Stimulated activated CD8-positive, alpha-beta memory T cell treated with anti-CD3 and anti-CD28 coated beads, Interleukin-12 subunit alpha, Interleukin-12 subunit beta, amount 100 ng/mL, for 1 hour (primary cell): ENCODE measurements at regions not wholly inside any gene's neighbourhood (a gene's known extent, or its start where the extent isn't known, plus 50 kb on each side); places are given as distances from the start of the nearest gene placed in this dataset.
"Not testable (repeated sequence)": the region's sequence is repeated elsewhere in the genome, so short reads cannot be mapped to it uniquely, and the experiment has no call there.

ENCODE experiments used
- DNase-seq: peaks from one replicate; pipeline ENCODE4 v3.0.0-alpha.2; 2020; ENCODE audit warnings: low read depth

DNA sequence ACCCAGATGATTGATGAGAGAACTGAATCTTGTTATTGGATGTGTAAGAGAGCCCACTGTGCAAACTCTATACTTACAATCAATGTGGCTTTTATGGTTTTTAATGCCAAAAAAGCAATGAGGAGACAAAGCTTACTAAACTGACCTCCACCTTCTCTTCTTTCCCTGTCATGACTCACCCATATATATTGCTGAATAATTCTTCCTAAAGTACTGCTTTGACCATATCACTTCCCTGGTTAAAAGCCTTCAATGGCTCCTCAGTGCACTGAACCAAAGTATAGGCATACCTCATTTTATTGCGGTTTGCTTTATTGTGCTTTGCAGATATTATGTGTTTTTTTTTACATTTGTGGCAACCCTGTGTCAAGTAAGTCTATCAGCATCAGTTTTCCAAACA lies 138.4 kb upstream of the PELI2 start:
- no peak for DNase-seq

DNA sequence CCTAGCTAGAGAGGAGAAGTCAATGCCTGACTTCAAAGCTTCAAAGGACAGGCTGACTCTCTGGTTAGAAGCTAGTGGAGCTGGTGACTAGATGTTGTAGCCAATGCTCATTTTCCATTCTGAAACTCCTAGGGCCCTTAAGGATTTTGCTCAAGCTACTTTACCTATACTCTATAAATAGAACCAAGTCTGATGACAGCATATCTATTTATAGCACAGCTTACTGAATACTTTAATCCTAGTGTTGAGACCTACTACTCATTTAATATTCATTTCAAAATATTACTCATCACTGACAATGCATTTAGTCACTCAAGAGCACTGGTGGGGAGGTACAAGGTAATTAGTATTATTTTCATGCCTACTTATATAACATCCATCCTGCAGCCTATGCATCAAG lies 137.2 kb upstream of the PELI2 start:
- DNase-seq, result no peak

DNA sequence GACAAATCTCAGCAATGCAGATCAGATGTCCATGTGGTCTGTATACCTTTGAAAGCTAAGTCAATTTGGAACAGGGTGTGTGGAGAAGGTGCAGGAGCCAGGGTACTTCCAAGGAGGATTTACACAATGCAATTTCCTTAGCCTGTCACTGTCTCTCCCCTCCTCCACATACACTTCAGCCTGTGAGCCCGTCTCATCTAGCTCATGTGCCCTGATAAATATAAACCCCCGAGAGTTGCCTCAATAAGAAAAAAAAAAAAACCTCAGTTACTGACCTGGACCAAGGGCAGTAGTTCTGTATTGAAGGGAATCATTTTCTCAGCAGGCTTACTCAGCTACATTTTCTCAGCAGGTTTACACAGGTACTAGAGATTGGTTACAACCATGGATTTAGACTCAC lies 132.1 kb upstream of the PELI2 start:
- DNase-seq, result no peak

DNA sequence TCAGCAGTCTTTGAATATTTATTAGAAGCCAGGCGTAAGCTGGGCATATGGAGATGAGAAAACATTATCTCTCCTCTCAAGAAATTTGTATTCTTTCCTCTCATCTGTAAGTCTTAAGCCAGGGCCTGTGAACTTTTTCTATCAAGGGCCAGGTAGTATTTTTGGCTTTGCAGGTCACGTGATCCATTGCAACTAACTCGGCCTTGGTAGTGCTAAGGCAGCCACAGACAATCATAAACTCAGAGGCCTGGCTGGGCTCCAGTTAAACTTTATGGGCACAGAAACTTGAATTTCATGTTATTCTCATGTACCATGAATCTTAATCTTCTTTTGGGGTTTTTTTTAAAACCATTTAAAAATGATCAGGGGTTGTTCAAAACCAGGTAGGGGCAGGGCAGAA lies 117.4 kb upstream of the PELI2 start:
- no peak for DNase-seq

DNA sequence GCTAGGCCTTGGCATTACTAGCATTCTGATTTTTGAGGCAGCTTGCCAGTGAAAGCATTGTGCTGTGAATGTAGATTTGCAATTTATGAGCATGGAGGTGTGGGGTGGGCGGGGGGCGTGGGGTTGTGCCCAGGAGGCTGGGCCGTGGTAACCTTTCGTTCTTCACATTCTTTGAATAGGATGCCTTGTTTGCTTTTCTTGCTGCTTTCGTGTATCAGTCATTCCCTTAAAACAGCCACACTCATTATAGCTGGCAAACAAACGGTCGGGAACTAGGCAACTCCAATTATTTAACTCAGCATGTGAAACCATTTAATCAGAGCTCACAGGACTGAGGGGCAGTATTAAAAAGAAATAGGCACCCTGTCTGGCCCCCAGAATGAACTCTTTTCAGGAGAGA lies 115.9 kb upstream of the PELI2 start:
- no peak for DNase-seq

DNA sequence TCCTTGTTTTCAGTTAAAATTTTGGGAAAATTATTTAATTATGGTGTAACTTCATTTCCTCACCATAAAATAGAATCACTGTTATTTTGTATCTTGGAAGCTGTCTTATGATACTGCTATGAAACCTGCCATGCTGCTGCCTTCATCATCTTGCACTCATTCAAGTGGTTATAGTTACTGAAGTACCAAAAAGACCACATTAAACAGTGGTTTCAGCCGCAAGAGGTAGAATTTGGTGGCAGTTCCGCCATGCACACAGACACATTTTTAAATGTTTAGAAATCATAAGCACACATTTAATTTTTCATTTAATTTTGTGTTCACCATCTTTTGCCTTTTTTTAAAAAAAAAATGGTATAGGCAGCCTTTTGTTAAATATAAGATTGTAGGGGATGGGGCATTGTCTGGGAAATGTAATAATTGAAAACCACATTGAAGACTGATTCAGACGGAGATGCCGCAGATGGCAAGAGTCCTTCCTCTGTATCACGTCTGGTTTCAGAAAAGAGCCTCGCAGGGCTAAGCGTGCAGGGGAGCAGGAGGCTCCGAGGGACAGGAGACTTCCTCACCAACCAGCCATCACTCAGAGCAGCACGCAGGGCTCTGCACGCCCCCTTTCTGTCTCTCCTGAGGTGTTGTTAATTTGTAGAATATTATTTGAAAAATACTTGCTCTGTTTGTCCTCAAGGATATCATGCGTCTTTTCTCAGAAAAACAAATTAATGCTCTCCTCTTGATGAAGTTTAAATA lies 115.2 kb upstream of the PELI2 start:
- DNase-seq, result peak; percentile 6

DNA sequence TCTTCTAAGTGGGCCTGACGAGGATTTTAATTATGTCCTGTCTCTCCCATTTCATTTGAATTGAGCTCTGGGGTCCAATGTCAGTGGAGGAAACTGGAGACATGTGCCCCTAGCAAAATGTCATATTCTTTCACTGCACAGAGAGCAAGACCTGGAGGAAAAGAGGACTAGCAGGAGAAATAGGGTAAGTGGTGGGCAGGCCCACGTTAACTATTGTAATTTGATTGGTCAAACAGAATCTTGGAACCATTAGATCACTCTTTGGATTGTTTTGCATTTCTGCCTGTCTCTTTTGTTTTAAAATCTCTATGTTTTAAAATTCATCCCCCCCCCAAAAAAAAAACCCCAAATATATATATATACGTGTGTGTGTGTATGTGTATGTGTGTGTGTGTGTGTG lies 113.9 kb upstream of the PELI2 start:
- DNase-seq, result no peak

DNA sequence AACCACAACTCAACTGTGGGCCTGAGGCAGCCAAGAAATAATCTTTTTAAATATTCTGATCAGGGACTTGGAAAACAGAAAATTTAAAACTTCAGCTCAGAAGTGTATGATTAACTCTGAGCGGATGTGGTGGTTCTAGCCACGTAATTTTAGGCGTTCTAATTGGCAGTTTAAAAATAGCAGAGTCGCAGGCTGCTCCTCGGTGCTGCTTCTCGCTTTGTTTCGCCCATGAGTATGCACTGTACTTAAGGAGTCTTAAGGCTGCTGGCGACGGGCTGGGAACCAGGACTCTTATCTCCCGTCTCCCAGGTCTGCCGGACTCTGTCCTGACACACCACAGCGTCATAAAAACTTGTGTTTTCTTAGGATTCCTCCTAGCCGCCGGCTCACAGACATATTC lies 113.4 kb upstream of the PELI2 start:
- DNase-seq, result no peak

DNA sequence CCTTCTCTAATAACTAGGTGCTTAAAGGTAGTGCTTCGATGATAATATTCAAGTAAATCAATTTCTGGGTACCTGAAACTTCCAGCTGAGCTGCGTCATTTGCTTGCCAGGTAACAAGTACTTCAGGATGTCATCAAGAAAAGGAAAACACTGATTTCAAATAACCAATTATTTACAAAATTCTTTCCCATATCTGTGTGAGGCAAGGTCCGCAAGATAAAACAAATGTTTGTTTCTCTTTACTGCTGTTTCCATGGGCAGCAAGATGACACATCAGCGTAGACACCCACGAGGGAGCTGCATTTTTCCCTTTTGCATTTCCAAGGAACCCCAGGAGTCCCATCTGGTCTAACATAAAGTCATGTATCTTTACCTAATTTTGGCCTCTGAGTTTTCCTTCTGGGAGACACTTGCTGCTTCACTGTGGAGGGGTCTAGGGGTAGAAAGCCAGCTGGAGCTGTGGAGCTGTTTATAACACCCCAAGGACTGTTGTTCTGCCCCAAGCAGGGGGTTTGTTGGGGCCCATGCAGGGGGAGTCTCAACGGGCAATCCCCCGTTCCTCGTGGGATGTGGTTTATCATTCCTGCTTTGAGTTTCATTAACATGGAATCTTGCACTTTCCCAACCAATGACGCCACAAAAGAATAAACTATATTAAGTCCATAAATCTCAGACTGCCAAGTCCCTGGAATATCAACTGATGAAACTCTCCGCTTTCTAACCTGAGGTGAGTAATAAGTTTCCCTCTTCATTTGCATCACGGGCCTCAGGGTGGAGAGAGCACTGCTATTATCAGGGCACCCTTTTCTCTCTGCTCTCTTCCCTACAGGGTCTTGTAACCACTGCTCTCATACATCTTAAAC lies 112.8 kb upstream of the PELI2 start:
- no peak for DNase-seq

DNA sequence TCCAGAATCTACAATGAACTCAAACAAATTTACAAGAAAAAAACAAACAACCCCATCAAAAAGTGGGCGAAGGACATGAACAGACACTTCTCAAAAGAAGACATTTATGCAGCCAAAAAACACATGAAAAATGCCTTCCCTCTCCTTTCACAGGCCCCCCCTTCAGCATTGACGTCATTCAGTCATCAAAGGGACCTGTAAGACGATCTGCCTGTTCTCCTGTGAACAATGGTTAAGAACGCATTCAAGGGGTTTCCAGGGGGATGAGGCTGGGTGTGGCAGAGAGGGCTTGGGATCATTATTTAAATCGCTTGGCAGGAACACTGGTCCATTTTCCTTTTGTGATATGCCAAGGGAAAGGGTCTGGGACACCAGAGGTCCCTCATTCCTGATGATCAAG lies 110.7 kb upstream of the PELI2 start:
- DNase-seq, result not testable (repeated sequence)

DNA sequence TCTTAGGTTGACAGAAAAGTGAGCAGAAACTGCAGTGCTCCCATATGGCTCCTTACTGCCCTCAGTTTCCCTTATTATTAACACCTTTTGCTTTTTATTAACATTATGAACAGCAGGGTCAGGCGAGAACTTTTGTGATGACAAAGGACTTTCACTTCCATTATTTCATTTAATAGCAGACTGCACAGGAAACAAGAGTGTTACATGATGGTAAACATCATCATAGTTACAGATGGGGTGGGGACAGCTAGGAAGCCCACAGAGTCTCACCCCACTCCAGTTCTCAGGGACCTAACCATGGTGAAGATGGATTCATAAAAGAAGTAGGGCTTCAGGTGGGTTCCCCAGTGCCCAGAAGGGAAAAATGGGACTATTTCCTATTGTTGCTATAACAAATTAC lies 110.1 kb upstream of the PELI2 start:
- DNase-seq, result no peak

DNA sequence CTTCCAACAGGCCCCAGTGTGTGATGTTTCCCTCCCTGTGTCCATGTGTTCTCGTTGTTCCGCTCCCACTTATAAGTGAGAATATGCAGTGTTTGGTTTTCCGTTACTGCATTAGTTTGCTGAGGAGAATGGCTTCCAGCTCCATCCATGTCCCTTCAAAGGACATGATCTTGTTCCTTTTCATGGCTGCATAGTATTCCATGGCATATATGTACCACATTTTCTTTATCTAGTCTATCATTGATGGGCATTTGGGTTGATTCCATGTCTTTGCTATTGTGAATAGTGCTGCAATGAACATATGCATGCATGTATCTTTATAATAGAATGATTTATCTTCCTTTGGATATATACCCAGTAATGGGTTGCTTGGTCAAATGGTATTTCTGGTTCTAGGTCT lies 109.5 kb upstream of the PELI2 start:
- not testable (repeated sequence) for DNase-seq

DNA sequence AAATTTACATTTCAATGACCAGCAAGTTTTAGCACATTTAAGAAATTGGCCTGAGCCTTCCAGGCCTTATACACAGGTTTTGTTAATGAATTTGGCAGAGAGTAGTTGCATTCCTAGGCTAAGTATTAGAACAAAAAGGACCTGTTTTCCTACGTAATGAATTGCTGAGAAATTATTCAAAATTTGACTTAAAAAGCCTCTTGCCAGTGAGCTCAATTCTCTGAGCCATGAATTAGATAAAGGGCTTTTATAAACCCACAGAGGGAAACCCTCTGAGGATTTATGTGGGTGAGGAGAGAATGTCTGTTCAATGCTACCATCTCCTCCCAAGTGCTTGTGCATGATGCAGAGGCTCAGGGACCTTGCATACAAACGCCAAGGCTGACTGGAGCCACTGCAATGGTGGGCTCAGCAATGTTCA lies 94.5 kb upstream of the PELI2 start:
- DNase-seq, result no peak

DNA sequence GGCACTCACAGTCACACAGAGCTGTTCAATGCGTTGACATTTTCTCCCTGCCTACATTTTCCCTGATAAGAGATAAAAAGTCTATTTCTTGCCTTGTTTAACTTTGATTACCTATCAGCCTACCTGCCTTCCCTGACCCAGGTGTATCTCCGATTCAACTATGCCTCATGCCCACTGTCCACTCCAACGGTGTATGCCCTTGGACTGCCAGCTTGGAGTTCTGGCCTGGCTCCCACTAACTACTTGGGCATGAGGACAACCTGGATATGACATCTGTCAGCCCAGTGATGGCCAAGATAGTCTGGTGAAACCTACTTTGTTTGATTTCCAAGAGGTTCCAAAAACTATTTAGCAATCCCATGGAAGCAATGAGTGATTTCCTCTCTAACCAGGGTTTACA lies 93.0 kb upstream of the PELI2 start:
- DNase-seq, result no peak

DNA sequence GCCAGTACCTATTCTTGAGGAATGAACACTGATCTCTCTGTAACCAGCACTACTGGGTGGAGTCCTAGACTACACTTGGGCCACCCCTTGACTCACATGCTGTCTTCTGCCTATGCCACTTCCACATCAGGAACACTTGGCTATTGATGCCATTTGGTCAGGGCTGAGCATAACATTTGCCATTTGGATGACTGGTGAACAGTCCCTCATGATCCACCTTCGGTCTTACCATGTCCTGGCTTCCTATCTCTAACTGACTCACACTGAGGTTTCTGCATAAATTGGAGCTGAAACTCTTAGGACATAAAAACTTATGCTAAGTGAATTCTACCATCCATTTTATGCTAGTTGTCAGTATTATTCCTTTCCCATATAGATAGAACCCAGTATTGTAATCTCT lies 91.7 kb upstream of the PELI2 start:
- DNase-seq, result no peak

DNA sequence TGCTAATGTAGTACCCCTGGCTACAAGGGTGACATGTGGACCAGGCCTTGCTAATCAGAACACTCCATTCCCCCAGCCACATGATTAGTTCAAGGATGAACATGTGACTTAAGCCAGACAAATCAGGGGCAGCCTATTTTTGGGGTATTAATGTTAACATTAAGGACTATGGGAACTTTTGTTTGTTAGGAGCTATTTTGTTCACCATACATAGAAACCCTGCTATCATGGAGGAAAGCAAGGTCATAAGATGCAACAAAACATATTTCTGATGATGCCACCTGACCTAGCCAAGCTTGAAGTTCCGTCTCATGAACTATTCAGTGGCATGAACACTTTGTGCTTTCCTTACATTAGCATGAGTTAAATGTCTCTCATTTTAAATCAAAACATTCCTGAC lies 90.8 kb upstream of the PELI2 start:
- DNase-seq, result no peak

DNA sequence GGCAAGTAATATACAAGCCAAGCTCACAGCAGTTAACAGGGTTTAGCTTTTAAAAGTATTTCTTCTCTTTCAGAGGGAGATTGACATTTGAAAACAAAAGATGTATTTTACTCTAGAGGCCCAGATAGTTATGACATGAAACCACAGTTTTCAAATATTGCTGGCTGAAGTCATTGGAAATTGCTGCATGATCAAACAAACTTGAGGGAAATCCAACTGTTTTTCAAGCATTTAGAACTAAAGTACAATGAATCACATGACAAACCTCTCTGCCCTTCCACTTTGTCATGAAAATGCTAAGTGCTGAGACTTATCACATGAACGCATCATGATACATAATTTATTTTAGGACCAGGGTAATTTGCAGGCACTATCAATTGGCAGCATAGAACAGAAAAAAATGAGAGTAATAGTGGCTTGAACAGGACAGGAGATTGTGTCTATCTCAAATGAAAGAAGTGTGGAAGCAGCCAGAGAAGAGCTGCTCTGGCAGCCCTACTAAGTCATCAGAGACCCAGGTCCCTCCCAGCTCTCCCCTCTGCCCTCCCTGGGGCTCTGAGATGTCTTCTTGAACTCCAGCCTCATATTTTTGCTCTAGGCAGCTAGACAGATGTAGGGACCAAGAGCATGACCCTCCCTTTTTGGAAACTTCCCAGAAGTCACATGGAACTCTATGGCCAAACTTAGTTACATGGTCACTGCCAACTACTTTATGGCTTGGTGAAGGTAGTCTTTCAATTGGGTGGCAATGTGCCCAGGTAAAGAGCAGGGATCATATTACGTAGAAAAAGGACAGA lies 90.1 kb upstream of the PELI2 start:
- DNase-seq, result no peak

DNA sequence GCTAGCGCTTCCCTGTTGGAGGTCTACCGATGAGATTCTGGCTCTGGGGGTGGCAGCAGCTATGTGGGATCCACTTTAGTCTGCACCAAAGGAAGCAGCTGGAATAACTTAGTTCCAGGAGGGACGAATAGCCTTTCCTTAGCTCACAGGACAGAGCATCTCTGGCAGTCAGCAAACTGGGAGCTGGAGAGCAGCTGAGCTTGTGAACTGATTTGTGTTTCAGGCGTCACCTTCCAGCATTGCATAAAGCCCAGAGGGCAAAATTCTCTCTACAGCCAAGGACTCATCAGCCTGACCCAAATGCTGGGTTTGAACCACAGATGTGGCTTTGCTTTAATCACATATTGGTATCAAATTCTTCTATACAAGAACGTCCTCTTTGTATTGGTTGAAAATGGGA lies 81.9 kb upstream of the PELI2 start:
- DNase-seq, result no peak

DNA sequence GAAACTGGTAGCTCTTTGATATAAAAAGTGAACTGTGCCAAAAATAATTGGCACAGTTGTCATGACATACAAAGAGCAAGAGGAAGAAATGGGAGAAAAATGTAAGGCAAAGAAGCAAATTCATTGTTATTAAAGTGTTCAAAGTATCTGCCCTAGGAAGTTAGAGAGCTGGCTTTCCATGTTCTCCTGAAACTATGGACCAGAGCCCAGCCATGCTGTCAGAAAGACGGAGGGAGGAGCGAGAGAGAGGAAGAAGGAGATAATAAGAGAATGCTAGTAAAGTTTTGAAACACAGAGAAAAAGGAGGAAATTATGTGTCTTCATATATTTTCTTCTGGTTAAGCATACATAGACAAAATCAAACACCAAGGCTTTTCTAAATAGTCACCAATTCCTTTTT lies 78.1 kb upstream of the PELI2 start:
- no peak for DNase-seq

DNA sequence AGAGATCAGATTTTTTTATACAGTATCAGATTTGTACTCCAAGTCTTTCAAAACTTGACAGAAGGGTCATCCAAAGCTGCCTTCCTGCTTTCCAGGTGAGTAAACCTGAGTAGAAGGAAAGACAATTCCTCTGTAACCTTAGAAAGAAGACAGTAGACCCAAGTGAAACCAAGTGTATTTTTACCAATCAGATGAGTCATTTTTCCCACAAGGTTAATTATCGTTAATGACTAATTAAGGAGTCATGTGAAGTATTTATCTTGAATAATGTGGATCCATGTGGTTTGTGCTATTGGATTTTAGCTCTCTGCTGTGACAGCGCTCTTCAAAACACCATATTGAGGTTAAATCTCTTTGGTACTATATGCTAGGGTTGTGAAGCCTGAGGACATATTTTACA lies 74.0 kb upstream of the PELI2 start:
- DNase-seq, result no peak

DNA sequence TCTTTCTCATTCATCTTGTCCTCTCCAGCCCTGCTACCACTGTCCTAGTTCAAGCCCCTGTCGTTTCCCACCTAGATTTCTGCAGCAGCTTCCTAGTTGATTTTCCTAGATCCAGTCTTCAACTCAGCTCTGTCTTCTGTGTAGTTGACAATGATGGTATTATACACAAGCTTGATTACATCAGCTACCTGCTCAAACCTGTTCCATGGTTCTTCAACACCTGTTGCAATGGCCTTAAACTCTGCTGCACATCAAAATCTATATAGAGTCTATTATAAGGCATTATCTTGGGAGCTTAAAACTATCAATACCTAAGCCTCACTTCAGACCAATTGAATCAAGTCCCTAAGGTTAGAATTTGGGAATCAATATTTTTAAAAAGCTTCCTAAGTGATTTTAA lies 71.7 kb upstream of the PELI2 start:
- DNase-seq, result no peak

DNA sequence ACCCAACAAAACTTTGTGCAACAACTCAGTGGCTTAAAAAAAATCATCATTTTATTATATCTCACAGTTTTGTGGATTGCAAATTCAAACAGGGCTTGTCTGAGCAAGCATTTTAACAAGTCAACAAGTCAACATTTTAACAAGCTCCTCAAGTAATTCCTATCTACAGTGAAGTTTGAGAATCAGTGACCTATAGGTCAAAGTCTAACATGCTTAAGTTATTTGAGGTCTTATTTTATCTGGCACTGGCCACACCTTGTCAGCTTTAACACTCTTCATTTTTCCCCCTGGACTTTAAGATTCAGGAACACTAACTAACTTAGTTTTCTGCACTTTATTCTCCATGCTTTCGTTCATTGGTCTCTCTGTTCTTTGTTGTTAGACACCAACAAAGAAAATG lies 71.2 kb upstream of the PELI2 start:
- no peak for DNase-seq

DNA sequence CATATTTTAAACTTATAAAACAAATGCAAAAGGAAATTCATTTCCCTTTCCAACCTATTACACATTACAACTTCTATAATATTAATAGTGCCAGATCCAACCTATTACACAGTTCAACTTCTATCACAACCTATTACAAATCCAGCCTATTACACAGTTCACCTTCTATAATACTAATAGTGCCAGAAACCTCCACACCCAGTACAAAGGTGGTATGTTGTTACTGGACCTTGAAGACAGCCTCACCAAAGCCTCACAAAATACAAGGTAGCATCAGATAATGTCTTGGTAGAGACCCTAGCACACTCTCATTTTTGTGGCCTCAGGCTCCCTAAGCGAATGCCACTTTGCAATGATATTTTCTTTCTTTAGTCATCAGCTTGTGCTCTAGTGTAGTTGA lies 68.7 kb upstream of the PELI2 start:
- no peak for DNase-seq
